ENCODE measurements at regions not wholly inside any gene's neighbourhood (a gene's known extent, or its start where the extent isn't known, plus 50 kb on each side); places are given as distances from the start of the nearest gene placed in this dataset.
"Not testable (repeated sequence)": the region's sequence is repeated elsewhere in the genome, so short reads cannot be mapped to it uniquely, and the experiment has no call there.

DNA sequence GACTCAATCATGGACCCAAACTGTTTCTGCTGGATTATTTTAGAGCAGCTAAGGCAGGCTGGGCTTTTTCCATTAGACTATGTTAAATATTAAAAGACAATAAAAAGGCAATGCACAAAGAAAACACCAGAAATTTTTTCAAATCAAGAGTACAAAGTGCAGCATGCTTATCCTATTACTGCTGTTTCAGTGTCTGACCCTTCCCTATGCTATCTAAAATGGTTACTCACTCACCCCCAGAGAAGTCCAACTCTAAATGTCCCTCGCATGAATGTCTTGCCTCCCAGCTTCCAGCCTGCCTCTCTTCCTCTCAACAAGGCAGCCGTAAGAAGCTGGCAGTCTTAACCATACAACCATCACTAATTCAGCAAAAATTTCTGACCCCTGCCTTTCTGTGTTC lies 108.7 kb upstream of the SYT6 start:
- DNase-seq = no peak

DNA sequence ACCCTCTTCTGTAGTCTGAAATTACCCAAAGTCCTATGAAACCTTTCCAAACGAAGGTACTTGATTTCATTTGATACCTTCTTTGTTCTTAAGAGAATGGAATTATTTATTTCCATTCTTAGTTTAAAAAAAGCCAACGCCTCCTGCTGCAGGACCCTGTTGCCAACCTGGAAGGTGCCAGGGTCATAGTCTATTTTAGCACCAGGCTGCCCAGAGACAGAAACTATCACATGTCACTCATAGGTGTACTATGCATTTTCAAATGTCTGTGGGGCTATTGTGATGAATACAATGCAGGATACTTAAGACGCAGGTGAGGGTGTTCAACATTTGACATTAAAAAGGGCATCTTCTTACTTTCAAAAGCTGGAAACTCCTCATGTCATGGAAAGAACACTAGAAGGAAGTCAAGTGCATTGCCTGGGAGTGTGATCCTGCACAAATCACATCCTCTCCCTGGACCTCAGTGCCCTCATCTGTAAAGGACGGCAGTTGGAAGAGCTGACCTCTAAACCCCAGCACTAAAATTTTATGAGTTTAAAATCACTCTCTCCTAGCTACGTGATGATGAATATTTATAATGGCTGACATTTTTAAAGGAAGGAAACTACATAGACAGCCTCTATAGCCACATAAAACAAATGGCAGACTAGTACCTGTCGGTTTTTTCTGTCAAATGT lies 107.3 kb upstream of the SYT6 start:
- no peak for DNase-seq

DNA sequence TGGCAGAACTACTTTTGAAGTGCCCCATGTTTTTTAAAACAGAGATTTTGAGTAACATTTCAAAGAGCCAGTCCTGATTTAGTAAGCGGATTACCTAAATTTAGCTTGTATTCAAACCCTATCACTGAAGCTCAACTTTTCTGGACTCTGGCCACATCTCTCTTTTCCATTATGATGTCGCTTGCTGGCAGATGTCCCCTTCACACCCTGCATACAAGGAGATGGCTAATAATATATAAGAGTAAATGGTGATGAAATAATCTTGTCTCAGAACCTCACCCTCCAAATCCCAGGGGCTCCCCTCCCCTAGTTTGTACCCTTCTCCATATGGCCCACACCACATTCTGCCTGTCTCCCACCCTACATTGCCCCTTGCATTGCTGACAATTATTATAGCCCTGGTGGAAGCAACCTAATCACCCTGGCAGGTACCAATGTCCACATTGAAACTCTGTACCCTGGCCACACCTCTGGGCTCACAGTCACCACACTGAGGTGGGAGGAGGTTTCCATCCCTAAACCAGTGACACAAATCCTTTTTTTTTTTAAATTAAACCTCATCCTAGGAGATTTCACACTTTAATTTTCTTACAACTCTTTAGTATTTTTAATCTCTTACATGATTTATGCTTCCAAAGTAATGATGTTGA lies 106.0 kb upstream of the SYT6 start:
- no peak for DNase-seq

DNA sequence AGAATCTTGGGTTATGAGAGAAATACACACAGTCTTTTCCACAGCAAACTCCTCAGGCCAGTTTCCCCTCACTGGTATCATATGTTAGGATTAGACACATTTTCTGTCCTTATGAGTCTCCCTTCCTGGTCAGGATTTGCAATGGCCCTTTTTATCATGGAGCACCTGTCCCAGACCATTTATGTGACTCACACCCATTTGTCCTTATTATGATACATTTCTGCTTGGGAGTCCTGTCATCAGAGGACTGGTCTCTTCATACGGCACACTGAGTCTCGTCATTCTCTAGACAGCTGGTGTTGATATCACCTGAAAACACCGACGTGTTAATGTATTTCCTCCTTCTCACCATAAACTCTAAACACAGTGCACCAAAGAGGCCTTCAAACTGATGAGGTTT lies 105.0 kb upstream of the SYT6 start:
- no peak for DNase-seq

DNA sequence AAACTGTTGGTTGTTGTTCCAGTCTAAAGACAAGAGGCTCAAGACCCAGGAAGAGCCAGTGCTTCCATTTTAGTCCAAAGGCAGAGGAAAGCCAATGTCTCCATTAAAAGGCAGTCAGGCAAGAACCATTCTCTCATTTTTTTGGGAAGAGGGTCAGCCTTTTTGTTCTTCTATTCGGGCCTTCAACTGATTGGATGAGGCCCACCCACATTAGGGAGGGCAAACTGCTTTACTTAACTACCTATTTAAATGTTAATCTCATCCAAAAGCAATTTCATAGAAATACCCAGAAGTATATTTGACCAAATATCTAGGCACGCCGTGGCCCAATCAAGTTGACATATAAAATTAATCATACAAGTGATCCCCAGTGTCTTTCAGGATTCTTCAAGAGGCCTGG lies 104.4 kb upstream of the SYT6 start:
- no peak for DNase-seq

DNA sequence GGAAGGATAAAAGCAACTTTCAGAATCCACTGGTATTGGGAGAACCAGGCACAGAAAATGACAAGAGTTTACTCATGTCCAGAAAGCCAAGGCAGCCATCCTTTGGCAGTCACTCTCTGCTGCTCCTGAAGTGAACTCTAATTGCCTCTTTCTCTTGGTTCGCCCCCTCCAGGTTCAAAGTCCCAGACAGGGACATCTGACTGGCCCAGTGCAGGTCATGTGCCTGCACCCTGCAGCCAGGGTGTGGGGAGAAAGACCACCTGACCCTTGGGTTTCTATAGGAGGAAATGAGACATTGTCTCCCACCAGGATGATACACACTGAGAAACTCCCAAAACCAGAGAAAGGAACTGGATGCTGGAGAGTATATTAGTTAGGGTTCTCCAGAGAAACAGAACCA lies 103.9 kb upstream of the SYT6 start:
- DNase-seq = no peak

DNA sequence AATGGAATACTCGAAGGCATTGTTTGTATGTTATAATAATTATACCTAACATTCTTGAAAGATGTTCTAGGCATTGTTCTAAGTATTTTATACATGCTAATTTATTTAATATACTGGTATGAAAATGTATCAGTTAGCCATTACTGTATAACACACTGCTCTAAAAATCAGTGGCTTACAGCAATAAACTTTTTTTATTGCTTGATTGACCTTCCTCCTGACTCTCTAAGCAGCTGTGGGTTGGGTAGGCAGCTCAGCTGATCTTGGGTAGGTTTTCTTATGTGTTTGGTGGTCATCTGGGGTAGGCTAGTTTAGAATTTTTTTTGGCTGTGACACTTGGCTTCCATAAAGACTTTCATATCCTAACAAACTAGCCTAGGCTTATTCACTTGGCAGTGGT lies 100.2 kb upstream of the SYT6 start:
- no peak for DNase-seq

DNA sequence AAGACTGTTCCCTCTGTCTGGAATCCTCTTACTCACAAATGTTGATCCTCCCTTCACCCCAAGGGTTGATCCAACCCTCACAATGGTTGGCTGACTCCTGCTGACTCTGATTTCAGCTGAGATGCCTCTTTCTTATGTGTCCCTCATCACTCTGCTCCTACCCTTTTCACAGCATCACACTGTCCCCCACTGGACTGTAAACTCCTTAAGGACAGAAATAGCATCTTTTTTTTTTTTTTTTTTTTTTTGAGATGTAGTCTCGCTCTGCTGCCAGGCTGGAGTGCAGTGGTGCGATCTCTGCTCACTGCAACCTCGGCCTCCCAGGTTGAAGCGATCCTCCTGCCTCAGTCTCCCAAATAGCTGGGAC lies 97.9 kb upstream of the SYT6 start:
- DNase-seq = no peak

DNA sequence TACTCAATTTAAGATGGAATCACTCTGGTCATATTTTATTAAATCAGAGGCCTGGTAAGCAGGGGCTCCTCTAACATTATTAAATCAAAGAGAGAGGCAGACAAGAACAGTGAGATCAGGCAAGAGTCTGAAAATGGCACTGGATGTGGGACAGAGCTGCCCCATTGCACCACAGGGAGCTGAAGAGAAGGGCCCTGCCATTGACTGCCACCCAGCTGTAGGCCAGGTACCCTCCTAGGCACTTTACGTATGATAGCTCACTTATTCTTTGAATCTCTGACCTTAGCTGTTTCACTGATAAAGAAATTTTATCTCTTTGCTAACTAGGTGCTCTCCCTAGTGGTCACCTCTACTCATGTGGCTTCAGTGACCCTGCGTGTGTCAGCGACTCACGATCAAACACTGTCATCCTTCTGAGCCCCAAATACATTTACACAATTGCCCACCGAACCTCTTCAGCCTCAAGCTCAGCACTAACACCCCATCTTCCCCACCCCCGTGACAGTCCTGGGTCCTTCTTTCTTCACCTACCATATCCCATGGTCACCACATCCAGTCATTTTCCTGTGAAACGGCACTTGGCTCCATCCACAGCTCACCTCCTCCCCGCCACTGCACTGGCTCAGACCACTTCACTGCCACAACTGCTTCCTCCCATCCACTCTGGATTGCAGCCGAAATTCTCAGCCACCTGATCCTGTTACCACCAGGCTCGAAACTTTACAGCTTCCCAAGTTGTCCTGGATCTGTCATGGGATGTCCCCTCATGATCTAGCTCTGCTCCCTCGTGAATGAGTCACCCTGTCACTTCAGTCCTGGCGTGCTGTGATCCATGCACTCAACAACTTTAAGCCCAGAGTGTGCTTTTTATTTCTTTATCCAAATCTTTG lies 97.3 kb upstream of the SYT6 start:
- DNase-seq = no peak

DNA sequence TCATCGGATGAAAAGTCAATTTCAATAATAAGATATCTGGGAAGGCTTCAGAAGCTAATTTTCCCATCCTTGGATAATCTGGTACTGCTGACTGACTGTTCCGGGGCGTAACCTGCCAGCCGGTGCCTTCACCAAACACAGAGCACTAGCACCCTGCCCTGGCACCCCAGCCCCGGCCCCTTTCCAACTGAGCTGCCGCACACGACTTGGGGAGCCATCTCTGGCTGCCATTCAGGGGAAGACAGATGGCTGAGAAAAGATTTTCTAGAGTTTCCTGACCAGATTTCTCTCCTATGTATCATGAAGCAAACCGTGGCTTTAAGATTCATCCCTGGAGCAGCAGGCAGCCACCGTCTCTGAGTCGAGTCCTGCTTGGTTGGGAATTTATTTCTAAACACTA lies 96.0 kb upstream of the SYT6 start:
- DNase-seq = no peak

DNA sequence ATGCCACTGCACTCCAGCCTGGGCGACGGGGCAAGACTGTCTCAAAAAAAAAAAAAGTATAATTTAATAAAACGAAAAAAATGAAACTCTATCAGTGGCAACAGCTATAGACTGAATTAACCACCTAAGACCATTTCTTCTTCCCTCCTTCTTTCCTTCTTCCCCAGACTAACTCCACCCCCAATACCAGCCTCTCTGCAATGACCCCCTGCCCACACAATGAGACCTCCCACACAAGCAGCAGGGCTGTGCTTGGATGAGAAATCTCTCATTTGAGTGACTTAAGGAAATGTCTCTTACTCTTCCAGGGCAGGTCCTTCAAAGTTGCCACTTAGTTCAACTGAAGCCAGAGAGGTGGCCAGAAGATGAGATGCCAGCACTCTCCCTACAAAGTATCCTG lies 94.5 kb upstream of the SYT6 start:
- no peak for DNase-seq

DNA sequence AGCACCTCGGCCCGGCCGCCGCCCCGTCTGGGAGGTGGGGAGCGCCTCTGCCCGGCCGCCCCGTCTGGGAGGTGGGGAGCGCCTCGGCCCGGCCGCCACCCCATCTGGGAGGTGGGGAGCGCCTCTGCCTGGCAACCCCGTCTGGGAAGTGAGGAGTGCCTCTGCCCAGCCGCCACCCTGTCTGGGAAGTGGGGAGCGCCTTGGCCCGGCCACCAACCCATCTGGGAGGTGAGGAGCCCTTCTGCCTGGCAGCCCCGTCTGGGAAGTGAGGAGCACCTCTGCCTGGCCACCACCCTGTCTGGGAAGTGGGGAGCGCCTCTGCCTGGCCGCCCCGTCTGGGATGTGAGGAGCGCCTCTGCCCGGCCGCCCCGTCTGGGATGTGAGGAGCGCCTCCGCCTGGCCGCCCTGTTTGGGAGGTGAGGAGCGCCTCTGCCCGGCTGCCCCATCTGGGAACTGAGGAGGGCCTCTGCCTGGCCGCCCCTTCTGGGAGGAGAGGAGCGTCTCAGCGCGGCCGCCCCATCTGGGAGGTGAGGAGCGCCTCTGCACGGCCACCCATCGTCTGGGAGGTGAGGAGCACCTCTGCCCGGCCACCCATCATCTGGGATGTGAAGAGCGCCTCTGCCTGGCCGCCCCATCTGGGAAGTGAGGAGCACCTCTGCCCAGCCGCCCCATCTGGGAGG lies 89.0 kb upstream of the SYT6 start:
- not testable (repeated sequence) for DNase-seq

DNA sequence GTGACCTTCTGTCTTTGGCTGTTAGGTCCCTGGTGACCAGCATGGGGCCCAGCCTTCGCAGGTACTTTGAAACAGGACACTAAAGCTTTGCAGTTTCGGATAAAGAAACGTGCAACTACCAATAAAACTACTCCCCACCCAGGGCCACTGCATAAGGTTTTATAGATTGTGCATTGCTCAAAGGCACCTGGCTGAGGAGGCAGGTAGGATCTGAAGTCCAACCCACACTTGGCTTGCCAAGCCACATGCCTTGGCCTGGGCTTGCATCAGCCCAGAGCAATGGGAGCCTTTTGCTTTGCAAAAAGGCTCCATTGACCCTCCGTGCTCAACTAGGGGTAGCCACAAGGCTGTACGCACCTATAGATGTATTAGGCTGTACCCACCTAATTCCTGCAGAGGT lies 84.4 kb upstream of the SYT6 start:
- no peak for DNase-seq

DNA sequence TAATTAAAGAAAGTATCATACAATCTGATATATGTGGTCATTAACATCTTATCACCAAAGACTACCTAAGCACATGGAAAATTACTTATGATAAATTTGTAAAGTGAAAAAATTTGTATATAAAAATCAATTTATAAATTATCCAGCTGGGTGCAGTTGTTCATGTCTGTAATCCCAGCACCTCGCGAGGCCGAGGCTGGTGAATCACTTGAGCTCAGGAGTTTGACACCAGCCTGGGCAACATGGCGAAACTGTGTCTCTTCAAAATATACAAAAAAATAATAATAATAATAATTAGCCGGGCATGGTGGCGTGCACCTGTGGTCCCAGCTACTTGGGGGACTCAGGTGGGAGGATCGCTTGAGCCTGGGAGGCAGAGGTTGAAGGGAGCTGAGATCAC lies 82.8 kb upstream of the SYT6 start:
- DNase-seq = no peak

DNA sequence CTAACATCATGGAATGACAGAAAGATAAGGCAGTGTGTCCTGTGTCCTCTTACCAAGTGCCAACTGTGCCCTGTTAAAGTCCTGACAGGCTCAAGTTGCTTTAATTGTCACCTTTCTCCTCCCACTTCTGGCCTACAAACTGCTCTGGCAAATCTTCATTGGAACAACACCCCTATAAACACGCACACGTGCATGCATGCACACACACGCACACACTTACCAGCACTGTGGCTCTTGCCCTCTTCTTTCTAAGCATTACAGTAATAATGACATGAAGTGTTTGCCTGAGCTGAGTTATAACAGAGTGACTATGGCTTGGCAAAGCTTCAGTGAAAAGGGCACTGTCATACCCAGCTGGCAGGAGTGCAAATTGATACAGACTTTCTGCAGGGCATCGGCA lies 82.3 kb upstream of the SYT6 start:
- DNase-seq = no peak

DNA sequence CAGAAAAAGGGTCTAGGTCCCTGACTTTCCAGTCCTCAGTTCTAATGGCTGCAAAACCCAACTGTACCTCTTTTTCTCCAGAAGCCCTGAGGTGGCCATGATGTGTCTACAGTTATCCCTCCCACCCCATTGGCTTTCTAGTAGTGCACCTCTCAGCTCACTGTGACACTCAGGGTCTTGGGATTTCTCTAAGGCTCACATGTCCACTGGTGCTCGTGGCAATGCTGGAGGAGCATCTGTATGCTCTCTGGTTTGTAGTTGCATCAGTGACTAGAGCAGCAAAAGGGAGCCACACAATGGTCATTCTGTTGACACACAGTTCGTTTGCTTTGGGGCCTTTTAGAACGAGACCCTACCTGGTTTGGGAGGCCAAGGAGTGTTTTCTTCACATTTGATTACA lies 81.6 kb upstream of the SYT6 start:
- DNase-seq = no peak

DNA sequence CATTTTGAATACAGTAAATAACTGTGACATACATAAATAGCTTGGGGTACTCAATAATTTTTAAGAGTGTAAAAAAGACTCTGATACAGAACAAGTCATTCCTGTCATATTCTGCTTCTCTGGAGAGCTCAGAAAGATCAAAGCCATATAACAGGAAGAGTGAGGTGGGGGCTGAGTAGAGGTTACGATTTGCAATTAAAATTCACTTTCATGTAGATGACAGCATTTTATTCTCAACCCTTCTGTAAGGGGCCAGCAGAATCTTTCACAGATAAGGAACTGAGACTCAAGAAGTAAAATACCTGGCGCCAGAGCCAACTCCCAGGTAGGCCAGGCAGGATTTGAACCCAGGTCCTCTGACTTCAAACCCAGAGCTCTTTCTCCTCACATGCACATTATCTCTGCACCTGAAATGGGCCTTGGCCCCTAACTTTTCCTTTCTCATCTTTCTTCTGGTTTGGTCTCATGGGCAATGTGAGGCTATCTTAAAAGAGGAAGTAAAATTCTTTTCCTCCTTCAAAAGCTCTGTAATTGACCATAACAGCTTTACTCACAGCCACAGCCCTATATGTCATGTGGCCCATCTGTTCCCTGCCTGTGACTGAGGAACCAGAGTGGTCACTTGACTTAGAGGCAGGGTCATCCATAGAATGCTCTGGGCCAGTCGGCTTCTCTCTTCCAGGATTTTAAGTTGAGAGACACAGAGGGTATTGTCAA lies 80.9 kb upstream of the SYT6 start:
- DNase-seq = no peak

DNA sequence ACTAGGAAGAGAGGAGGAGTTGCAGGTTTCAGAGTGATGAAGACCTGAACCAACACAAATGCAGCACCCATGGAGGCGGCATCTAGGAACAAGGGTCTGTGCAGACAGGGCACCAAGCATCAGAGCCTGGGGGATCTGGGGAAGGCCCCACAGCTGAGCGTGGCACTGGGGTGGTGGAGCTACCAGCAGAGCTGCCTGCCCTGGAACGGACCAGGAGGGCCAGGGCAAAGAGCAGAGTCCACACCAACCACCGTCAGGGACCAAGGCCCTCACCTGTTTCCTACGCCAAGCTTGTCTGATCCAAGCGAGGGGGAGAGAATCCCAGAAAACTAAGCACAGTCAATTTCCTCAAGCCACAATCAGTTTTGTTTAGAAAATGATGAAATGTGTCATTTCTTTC lies 79.0 kb upstream of the SYT6 start:
- no peak for DNase-seq

DNA sequence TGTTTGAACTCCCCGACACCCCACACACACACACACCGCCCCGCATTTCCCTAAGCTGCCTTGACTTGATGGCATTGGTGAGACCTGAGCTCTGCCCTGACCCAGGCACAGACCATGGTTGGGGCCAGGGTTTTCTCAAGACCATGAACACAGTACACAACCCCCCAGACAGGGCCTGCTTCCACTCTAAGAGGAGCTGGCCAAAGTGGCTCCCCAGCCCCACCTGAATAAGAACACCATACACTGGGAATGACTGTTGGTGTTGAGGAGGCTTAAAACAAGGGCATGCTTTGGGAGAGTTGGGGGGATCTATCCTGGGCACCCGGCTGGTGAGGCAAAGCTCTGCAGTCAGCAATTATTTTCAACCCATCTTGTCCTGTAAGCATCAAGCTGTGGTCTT lies 77.6 kb upstream of the SYT6 start:
- no peak for DNase-seq

DNA sequence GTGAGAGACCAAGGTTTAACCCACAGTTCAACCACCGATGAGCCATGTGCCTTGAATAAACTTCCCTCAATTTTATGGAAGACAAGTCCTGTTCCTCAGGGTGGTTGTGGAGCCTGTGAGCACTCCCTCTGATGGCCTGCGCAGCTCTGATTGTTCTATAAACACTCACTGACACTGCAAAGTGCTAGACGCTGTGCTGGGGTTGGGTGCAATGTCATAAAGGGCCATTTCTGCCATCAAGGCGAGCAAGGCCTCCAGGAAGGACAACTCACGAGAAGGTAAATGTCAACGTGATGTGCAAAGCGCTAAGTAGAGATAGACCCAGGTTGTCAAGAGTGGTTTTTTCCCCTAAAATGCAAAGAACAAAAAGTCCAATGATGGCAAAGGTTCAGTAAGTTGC lies 75.7 kb upstream of the SYT6 start:
- no peak for DNase-seq

DNA sequence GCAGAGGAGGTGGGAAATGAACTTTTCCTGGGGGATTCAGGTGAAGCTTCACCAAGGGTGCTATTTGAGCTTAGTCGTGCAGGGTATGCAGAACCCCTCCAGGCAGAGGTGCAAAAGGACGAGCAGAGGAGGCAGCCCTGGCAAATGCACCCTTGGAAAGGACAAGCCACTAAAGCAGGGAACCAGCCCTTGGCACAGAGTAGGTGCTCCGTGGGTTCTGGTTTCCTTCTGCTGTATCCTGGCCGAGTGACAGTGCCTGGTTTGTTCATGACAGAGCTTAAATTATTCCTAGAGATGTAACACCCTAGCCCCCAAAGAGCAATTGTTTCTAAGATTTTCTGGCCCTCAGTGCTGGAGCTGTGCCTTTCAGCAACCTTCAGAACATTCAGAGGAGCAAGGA lies 73.4 kb upstream of the SYT6 start:
- DNase-seq = no peak

DNA sequence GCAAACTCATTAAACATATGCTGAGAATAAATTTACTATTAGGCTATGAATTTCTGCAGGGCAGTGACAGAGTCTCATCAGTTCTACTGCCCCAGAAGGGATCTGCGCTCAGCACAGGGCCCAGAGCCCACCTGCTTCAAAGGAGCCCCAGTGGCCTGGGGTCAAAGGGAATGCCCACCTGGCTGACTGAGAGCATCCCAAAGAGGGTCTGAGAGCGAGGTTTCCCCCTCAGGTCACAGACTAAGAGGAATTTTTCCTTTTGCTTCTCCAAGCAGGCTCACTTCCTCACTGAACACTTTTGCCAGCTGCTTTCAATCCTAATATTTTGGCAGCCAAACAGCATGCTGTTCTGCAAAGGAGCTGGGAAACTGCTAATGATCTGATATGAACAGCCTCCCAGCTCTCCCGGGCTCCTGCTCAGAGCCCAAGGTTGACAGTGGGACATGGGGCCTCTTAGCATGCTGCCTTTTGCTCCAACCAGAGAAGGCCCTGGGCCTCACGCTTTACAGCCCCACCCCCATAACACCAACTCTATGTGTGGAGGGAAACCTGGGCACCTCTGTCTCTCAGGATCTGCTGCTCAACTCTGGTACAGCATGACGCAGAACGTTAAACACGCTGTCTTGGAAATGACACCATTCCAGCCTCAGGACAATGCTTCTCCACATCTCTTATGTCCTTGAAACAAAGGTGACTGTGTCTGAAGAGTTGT lies 70.7 kb upstream of the SYT6 start:
- DNase-seq = no peak

All from fibroblast of skin of back (primary cell).